A172 (cell line): ENCODE measurements at regions not wholly inside any gene's neighbourhood (a gene's known extent, or its start where the extent isn't known, plus 50 kb on each side); places are given as distances from the start of the nearest gene placed in this dataset.

Experiments used
- DNase-seq: peaks from one replicate; pipeline ENCODE4 v3.0.0-alpha.2; 2015; ENCODE audit warnings: low spot score

GRCh38 chr4:13181681-13182080 is 302.5 kb downstream of the RAB28 start:
- no peak for DNase-seq

- no peak for DNase-seq
Observed at GRCh38 chr4:13180701-13181100, 303.4 kb downstream of the RAB28 start.

GRCh38 chr4:13178621-13179020 is 305.5 kb downstream of the RAB28 start:
- DNase-seq = no peak

- DNase-seq = no peak
Observed at GRCh38 chr4:13176741-13177142, 307.4 kb downstream of the RAB28 start.

GRCh38 chr4:13174926-13175325 is 309.2 kb downstream of the RAB28 start:
- DNase-seq = no peak

- peak; percentile 2 for DNase-seq
Observed at GRCh38 chr4:13174001-13174400, 310.1 kb downstream of the RAB28 start.

GRCh38 chr4:13171292-13172057 is 312.7 kb downstream of the RAB28 start:
- no peak for DNase-seq

- no peak for DNase-seq
Observed at GRCh38 chr4:13169731-13170525, 314.2 kb downstream of the RAB28 start.

GRCh38 chr4:13168326-13168725 is 315.8 kb downstream of the RAB28 start:
- DNase-seq = no peak

GRCh38 chr4:13166214-13166613 is 317.9 kb downstream of the RAB28 start:
- no peak for DNase-seq

GRCh38 chr4:13164783-13165331 is 319.3 kb downstream of the RAB28 start:
- DNase-seq = no peak

GRCh38 chr4:13162886-13163285 is 321.3 kb downstream of the RAB28 start:
- no peak for DNase-seq

GRCh38 chr4:13160920-13161319 is 323.2 kb downstream of the RAB28 start:
- peak; percentile 11 for DNase-seq

- peak; percentile 66 for DNase-seq
Observed at GRCh38 chr4:13159041-13159620, 325.0 kb downstream of the RAB28 start.

- no peak for DNase-seq
Observed at GRCh38 chr4:13151194-13151593, 332.9 kb downstream of the RAB28 start.

GRCh38 chr4:13143222-13144070 is 340.7 kb downstream of the RAB28 start:
- DNase-seq = no peak

GRCh38 chr4:13142726-13143125 is 341.4 kb downstream of the RAB28 start:
- DNase-seq = no peak

GRCh38 chr4:13142191-13142590 is 341.9 kb downstream of the RAB28 start:
- no peak for DNase-seq

- no peak for DNase-seq
Observed at GRCh38 chr4:13137390-13137789, 346.8 kb downstream of the RAB28 start.

- no peak for DNase-seq
Observed at GRCh38 chr4:13133700-13134099, 350.4 kb downstream of the RAB28 start.

GRCh38 chr4:13130848-13131247 is 353.3 kb downstream of the RAB28 start:
- no peak for DNase-seq

- no peak for DNase-seq
Observed at GRCh38 chr4:13129095-13129494, 355.0 kb downstream of the RAB28 start.
